H1 (cell line): ENCODE measurements at regions not wholly inside any gene's neighbourhood (a gene's known extent, or its start where the extent isn't known, plus 50 kb on each side); places are given as distances from the start of the nearest gene placed in this dataset.

Source experiments
- CTCF ChIA-PET: fragments of 300-600 bp; sonication (Branson Sonifier 250); formaldehyde crosslinking; loops from one replicate; lab custom pipeline; 2021; ENCODE audit not compliant: partially characterized antibody; lab: Charles Lee
- POLR2A ChIA-PET: fragments of 300-600 bp; sonication (Branson Sonifier 250); formaldehyde crosslinking; loops from one replicate; lab custom pipeline; 2021; ENCODE audit warnings: inconsistent platforms; ENCODE audit not compliant: partially characterized antibody; lab: Charles Lee
- DNase-seq, 2 experiments: peaks; one replicate each; pipeline versions ENCODE4 v3.0.0 to v3.0.0-alpha.2; 2010 to 2022; ENCODE audit warnings: low spot score in 2 of 2, low read depth in 1 of 2, mixed read lengths in 1 of 2
- FAIRE-seq: peaks from 2 replicates; lab custom pipeline; 2011; peaks lifted over from hg19 to GRCh38; lab: Jason Lieb, UNC
- H2AFZ ChIP-seq: 2 replicates; pipeline ENCODE4 v1.8.1; 2012; ENCODE audit warnings: low read length, inconsistent platforms
- H2AK5ac ChIP-seq: 2 replicates; pipeline ENCODE4 v1.6.1; 2013; ENCODE audit warnings: low read depth, low read length
- H2BK120ac ChIP-seq: replicated peaks from 2 replicates; pipeline ENCODE3; 2013; ENCODE audit warnings: low read depth, low read length, inconsistent platforms
- H2BK12ac ChIP-seq: 2 replicates; pipeline ENCODE4 v1.6.1; 2013; ENCODE audit warnings: low read depth, low read length
- H2BK15ac ChIP-seq: 2 replicates; pipeline ENCODE4 v1.6.1; 2013; ENCODE audit warnings: low read length
- H2BK20ac ChIP-seq: 2 replicates; pipeline ENCODE4 v1.6.1; 2013; ENCODE audit warnings: low read length
- H2BK5ac ChIP-seq: 2 replicates; pipeline ENCODE4 v1.6.1; 2013; ENCODE audit warnings: low read depth, low read length
- H3K14ac ChIP-seq: 2 replicates; pipeline ENCODE4 v1.6.1; 2013; ENCODE audit warnings: inconsistent platforms; ENCODE audit not compliant: insufficient read length
- H3K18ac ChIP-seq: 2 replicates; pipeline ENCODE4 v1.6.1; 2013; ENCODE audit warnings: low read length; ENCODE audit errors: extremely low read depth
- H3K23ac ChIP-seq: 2 replicates; pipeline ENCODE4 v1.6.1; 2013; ENCODE audit warnings: inconsistent platforms; ENCODE audit not compliant: insufficient read length
- H3K23me2 ChIP-seq: 2 replicates; pipeline ENCODE4 v1.6.1; 2013; ENCODE audit warnings: low read depth, low read length
- H3K27ac ChIP-seq: 2 replicates; pipeline ENCODE4 v1.6.1; 2011; ENCODE audit warnings: low read depth, low read length, inconsistent platforms
- H3K27me3 ChIP-seq, 4 experiments: replicated peaks in 1 of 4; 1 replicate in 1 of 4; 2 replicates in 3 of 4; pipeline versions ENCODE4 v1.6.1 to v1.8.1; 2011 to 2013; ENCODE audit warnings: low read length in 3 of 4, mild to moderate bottlenecking in 3 of 4, inconsistent platforms in 2 of 4, mixed read lengths in 2 of 4, moderate library complexity in 1 of 4; ENCODE audit not compliant: control insufficient read depth in 3 of 4, insufficient read depth in 3 of 4; ENCODE audit errors: extremely low read depth in 1 of 4
- H3K36me3 ChIP-seq, 4 experiments: 2 replicates each; pipeline versions ENCODE4 v1.6.1 to v1.8.1; 2011 to 2013; ENCODE audit warnings: mild to moderate bottlenecking in 4 of 4, low read length in 3 of 4, moderate library complexity in 2 of 4, control low read depth in 1 of 4, inconsistent platforms in 1 of 4; ENCODE audit not compliant: insufficient read depth in 4 of 4, control insufficient read depth in 2 of 4
- H3K4ac ChIP-seq: replicated peaks from 2 replicates; pipeline ENCODE3; 2013; ENCODE audit warnings: low read length, low read depth, mixed read lengths, inconsistent platforms; ENCODE audit not compliant: insufficient read length
- H3K4me1 ChIP-seq, 4 experiments: replicated peaks in 1 of 4; 1 replicate in 1 of 4; 2 replicates in 3 of 4; pipeline versions ENCODE4 v1.6.1 to v1.8.1; 2011 to 2013; ENCODE audit warnings: low read length in 3 of 4, inconsistent platforms in 2 of 4, mixed read lengths in 1 of 4; ENCODE audit not compliant: insufficient read depth in 4 of 4, control insufficient read depth in 3 of 4
- H3K4me2 ChIP-seq, 2 experiments: 2 replicates each; pipeline versions ENCODE4 v1.6.1 to v1.8.1; 2011 to 2013; ENCODE audit warnings: low read depth in 2 of 2, low read length in 2 of 2, control low read depth in 1 of 2, inconsistent platforms in 1 of 2, mild to moderate bottlenecking in 1 of 2; ENCODE audit not compliant: insufficient read depth in 1 of 2
- H3K4me3 ChIP-seq, 4 experiments: fragments of 200-600, 300-600 bp in 1 of 4; sonication (generic), shearing (Covaris generic), sonication (Bioruptor Twin) in 1 of 4; 2 replicates each; pipeline versions ENCODE4 v1.5.1 to v1.8.1; 2011 to 2016; ENCODE audit warnings: low read length in 4 of 4, low read depth in 3 of 4, control low read depth in 2 of 4, inconsistent platforms in 2 of 4, mild to moderate bottlenecking in 2 of 4, mixed read lengths in 1 of 4, moderate library complexity in 1 of 4; ENCODE audit not compliant: insufficient read depth in 2 of 4; ENCODE audit errors: extremely low read depth in 1 of 4
- H3K56ac ChIP-seq: replicated peaks from 2 replicates; pipeline ENCODE3; 2013; ENCODE audit warnings: low read depth, mild to moderate bottlenecking, mixed read lengths, low read length, inconsistent platforms; ENCODE audit not compliant: insufficient read length
- H3K79me1 ChIP-seq: 2 replicates; pipeline ENCODE4 v1.6.1; 2013; ENCODE audit warnings: low read depth, low read length, control low read depth
- H3K79me2 ChIP-seq, 2 experiments: 2 replicates each; pipeline versions ENCODE4 v1.6.1 to v1.8.1; 2012 to 2013; ENCODE audit warnings: low read length in 2 of 2, mild to moderate bottlenecking in 2 of 2, inconsistent platforms in 1 of 2; ENCODE audit not compliant: insufficient read depth in 2 of 2, control insufficient read depth in 1 of 2
- H3K9ac ChIP-seq, 4 experiments: replicated peaks in 1 of 4; 1 replicate in 1 of 4; 2 replicates in 3 of 4; pipeline versions ENCODE4 v1.6.1 to v1.8.1; 2011 to 2013; ENCODE audit warnings: low read depth in 3 of 4, low read length in 3 of 4, control low read depth in 2 of 4, mild to moderate bottlenecking in 2 of 4, moderate library complexity in 2 of 4, inconsistent platforms in 1 of 4; ENCODE audit errors: extremely low read depth in 1 of 4
- H3K9me3 ChIP-seq, 2 experiments: 2 replicates each; pipeline versions ENCODE4 v1.6.1 to v1.8.1; 2012 to 2013; ENCODE audit warnings: mild to moderate bottlenecking in 2 of 2, moderate library complexity in 2 of 2, control low read depth in 1 of 2, inconsistent platforms in 1 of 2, low read depth in 1 of 2, low read length in 1 of 2, mixed read lengths in 1 of 2; ENCODE audit not compliant: insufficient read depth in 2 of 2
- H4K20me1 ChIP-seq, 2 experiments: replicated peaks in 1 of 2; 2 replicates each; pipeline versions ENCODE3 to v1.8.1; 2011 to 2013; ENCODE audit warnings: inconsistent platforms in 2 of 2, low read length in 2 of 2, mild to moderate bottlenecking in 1 of 2; ENCODE audit not compliant: insufficient read depth in 2 of 2, control insufficient read depth in 1 of 2
- H4K5ac ChIP-seq: 2 replicates; pipeline ENCODE4 v1.6.1; 2013; ENCODE audit warnings: low read length, low read depth, mixed read lengths, inconsistent platforms; ENCODE audit not compliant: insufficient read length
- H4K8ac ChIP-seq: 2 replicates; pipeline ENCODE4 v1.8.0; 2013; ENCODE audit warnings: mild to moderate bottlenecking, moderate library complexity, low read length, inconsistent platforms; ENCODE audit not compliant: insufficient read depth; ENCODE audit errors: extremely low read depth
- H4K91ac ChIP-seq: replicated peaks from 2 replicates; pipeline ENCODE3; 2013; ENCODE audit warnings: low read length, mixed read lengths, inconsistent platforms; ENCODE audit not compliant: insufficient read length
- CEBPB ChIP-seq: IDR thresholded peaks from 2 replicates; pipeline ENCODE4 v1.6.1; 2012; ENCODE audit warnings: low read depth, low read length
- CHD2 ChIP-seq: IDR thresholded peaks from 2 replicates; pipeline ENCODE4 v1.6.1; 2012; ENCODE audit warnings: low read length, improper control_type of control experiment
- EZH2 ChIP-seq: fragments of 200-600 bp; sonication (generic); IDR thresholded peaks from 2 replicates; pipeline ENCODE4 v1.7.1; 2012; ENCODE audit warnings: low read depth, mild to moderate bottlenecking, moderate library complexity, low read length, inconsistent platforms; ENCODE audit not compliant: severe bottlenecking
- GABPA ChIP-seq: IDR thresholded peaks from 2 replicates; pipeline ENCODE4 v1.6.1; 2011; ENCODE audit warnings: mild to moderate bottlenecking, low read length, moderate library complexity, borderline replicate concordance; ENCODE audit not compliant: insufficient read depth
- HDAC6 ChIP-seq: IDR thresholded peaks from one replicate; pipeline ENCODE4 v1.7.1; 2012; ENCODE audit warnings: low read depth, mild to moderate bottlenecking, inconsistent platforms, low read length, moderate library complexity
- KDM4A ChIP-seq: IDR thresholded peaks from one replicate; pipeline ENCODE4 v1.7.1; 2012; ENCODE audit warnings: low read depth, mild to moderate bottlenecking, moderate library complexity, low read length, inconsistent platforms; ENCODE audit not compliant: severe bottlenecking
- MAFK ChIP-seq: IDR thresholded peaks from 2 replicates; pipeline ENCODE4 v1.6.1; 2012; ENCODE audit warnings: low read depth, mild to moderate bottlenecking, improper control_type of control experiment, low read length
- NRF1 ChIP-seq: IDR thresholded peaks from 2 replicates; pipeline ENCODE4 v1.6.1; 2011; ENCODE audit warnings: mild to moderate bottlenecking, low read depth, low read length, improper control_type of control experiment
- RBBP5 ChIP-seq: IDR thresholded peaks from 2 replicates; pipeline ENCODE4 v1.7.1; 2012; ENCODE audit warnings: low read depth, mild to moderate bottlenecking, inconsistent platforms, low read length, moderate library complexity, borderline replicate concordance
- SIX5 ChIP-seq: IDR thresholded peaks from 2 replicates; pipeline ENCODE4 v1.6.1; 2011; ENCODE audit warnings: mild to moderate bottlenecking, low read depth, low read length
- SP2 ChIP-seq: IDR thresholded peaks from 2 replicates; pipeline ENCODE4 v1.6.1; 2012; ENCODE audit warnings: mild to moderate bottlenecking, low read length, inconsistent platforms
- TBP ChIP-seq: IDR thresholded peaks from 2 replicates; pipeline ENCODE4 v1.6.1; 2011; ENCODE audit warnings: low read depth, low read length, improper control_type of control experiment
- YY1 ChIP-seq: IDR thresholded peaks from 2 replicates; pipeline ENCODE4 v1.6.1; 2011; ENCODE audit warnings: low read depth, mild to moderate bottlenecking, low read length
- WGBS, 2 experiments: shearing (Covaris generic) in 1 of 2; methylation state at CpG; one replicate each; pipeline versions ENCODE4 v1.1.6 to v1.1.7; 2013 to 2015; ENCODE audit warnings: low lambda C conversion rate in 2 of 2, mixed read lengths in 2 of 2, inconsistent platforms in 1 of 2, low coverage in 1 of 2, missing lambda C conversion rate in 1 of 2; ENCODE audit not compliant: insufficient replicate concordance in 2 of 2, insufficient coverage in 1 of 2, insufficient read length in 1 of 2; ENCODE audit errors: extremely low coverage in 1 of 2, missing lambda C conversion rate in 1 of 2; 5-methylcytosine and 5-hydroxymethylcytosine counted together

DNA sequence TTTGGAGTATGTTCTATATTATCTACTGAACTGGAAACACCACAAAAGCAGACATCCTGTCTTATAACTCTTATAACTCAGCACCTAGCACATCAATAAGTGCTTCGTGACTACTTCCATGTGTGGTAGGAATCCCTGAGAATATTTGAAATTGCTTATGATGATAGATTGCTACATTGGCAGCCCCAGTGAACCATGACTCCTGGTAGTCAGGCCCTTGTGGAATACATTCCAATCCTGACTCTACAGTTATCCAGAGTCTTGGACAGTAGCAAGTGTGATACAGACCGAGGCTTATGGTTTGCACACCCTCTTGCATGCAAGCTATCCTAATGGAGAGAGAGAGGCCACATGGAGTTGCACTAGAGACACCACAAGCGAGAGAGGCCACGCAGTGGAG lies 59.5 kb upstream of the PHF21A start:
- no peak overlapping the region for H2AK5ac ChIP-seq
- no peak overlapping the region for H3K18ac ChIP-seq
- no peaks in the 10 kb centered on the region for H3K36me3 ChIP-seq
- no peak overlapping the region for H3K9ac ChIP-seq
- TF ChIP-seq RBBP5 (no peak), KDM4A (no peak), HDAC6 (no peak), EZH2 (no peak), TBP (no peak), CHD2 (no peak), MAFK (no peak), CEBPB (no peak), SIX5 (no peak), NRF1 (no peak), GABPA (no peak), YY1 (no peak), SP2 (no peak)
- TF ChIP-seq, all 59 proteins: peak for 0
- H3K79me1 ChIP-seq, result no peaks in the 10 kb centered on the region
- DNase-seq (no peak), FAIRE-seq (no peak)
- no peaks in the 10 kb centered on the region; the same call in 1 of the 2 replicates for H3K23me2 ChIP-seq
- no peak overlapping the region for H2BK5ac ChIP-seq
- no peak overlapping the region for H2BK20ac ChIP-seq
- H3K14ac ChIP-seq, result no peak overlapping the region
- no peak overlapping the region for H4K8ac ChIP-seq
- H3K27ac ChIP-seq, result no peak overlapping the region
- no peak overlapping the region for H3K23ac ChIP-seq
- H3K4me2 ChIP-seq, result no peak overlapping the region
- H2BK15ac ChIP-seq, result no peak overlapping the region
- ChIA-PET POLR2A (no interaction called here), CTCF (interaction anchor here (3.0 kb wide), 1 partner anchor 127 kb away, joined by 8 read pairs; no protein-coding TSS in a partner anchor)
- H2BK12ac ChIP-seq, result no peak overlapping the region
- no peak overlapping the region for H4K91ac ChIP-seq
- no peaks in the 10 kb centered on the region for H3K4me1 ChIP-seq
- WGBS, 2 experiments, result 91% methylated on average over 4 of the region's 4 CpGs; no CpG with 5 or more reads in 1 of the 2 experiments
- H4K5ac ChIP-seq, result no peak overlapping the region
- no peak overlapping the region for H3K56ac ChIP-seq
- H3K79me2 ChIP-seq, result no peaks in the 10 kb centered on the region
- no peak overlapping the region for H2AFZ ChIP-seq
- 0 out of 7 replicates have a peak, but pooled peaks cover 0 to 2% (median 0%) of the 10 kb centered on the region in 4 experiments for H3K27me3 ChIP-seq
- H3K9me3 ChIP-seq, result no peaks in the 10 kb centered on the region
- H3K4me3 ChIP-seq, result no peak overlapping the region
- no peak overlapping the region for H2BK120ac ChIP-seq
- H3K4ac ChIP-seq, result no peak overlapping the region
- no peaks in the 10 kb centered on the region for H4K20me1 ChIP-seq
